Endothelial cell (in vitro differentiated cells): ENCODE measurements at regions not wholly inside any gene's neighbourhood (a gene's known extent, or its start where the extent isn't known, plus 50 kb on each side); places are given as distances from the start of the nearest gene placed in this dataset.

Source experiments
- DNase-seq: peaks from one replicate; pipeline ENCODE4 v3.0.0; 2021; ENCODE audit warnings: low spot score
- H3K27ac Mint-ChIP-seq: one replicate; pipeline ENCODE4 v1.8.0; 2021; ENCODE audit warnings: mixed read lengths, inconsistent platforms; ENCODE audit not compliant: unreplicated experiment
- H3K27me3 Mint-ChIP-seq: one replicate; pipeline ENCODE4 v1.8.0; 2021; ENCODE audit warnings: mild to moderate bottlenecking, moderate library complexity, mixed read lengths, inconsistent platforms; ENCODE audit not compliant: unreplicated experiment
- H3K36me3 Mint-ChIP-seq: one replicate; pipeline ENCODE4 v1.8.0; 2021; ENCODE audit warnings: mild to moderate bottlenecking, low read depth, mixed read lengths, inconsistent platforms; ENCODE audit not compliant: unreplicated experiment
- H3K4me1 Mint-ChIP-seq: one replicate; pipeline ENCODE4 v1.8.0; 2021; ENCODE audit warnings: mild to moderate bottlenecking, mixed read lengths, inconsistent platforms; ENCODE audit not compliant: unreplicated experiment
- H3K4me3 Mint-ChIP-seq: one replicate; pipeline ENCODE4 v1.8.0; 2021; ENCODE audit warnings: mild to moderate bottlenecking, mixed read lengths, inconsistent platforms; ENCODE audit not compliant: unreplicated experiment
- H3K9me3 Mint-ChIP-seq: one replicate; pipeline ENCODE4 v1.8.0; 2021; ENCODE audit warnings: mixed read lengths, inconsistent platforms; ENCODE audit not compliant: unreplicated experiment
- TF ChIP-seq, protein P1 (sequence below): fragments of 200-600 bp; sonication (generic); IDR thresholded peaks from one replicate; pipeline ENCODE4 v1.5.0; 2021; ENCODE audit warnings: antibody characterized with exemption; ENCODE audit not compliant: unreplicated experiment

DNA sequence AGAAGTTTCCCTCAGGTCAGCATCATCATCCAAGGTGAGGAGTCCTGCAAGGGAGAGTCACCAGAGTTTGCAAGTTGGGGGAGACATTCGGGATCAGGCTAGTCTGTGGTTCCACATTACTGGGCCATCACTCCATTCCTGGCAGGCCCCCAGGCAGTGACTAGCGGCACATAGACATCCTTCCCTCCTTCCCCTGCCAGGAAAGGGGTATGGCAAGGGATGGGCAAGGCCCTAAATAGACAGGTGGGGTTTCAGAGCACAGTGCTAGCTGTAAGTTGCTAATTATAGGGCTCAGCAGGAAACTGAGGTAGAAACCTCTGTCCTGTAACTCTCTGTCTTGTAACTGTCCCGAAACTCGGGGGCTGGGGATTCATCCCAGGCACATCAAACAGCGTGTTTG lies 215.2 kb upstream of the ROPN1 start:
- peaks cover 18% of the 10 kb centered on the region for H3K4me1 Mint-ChIP-seq

DNA sequence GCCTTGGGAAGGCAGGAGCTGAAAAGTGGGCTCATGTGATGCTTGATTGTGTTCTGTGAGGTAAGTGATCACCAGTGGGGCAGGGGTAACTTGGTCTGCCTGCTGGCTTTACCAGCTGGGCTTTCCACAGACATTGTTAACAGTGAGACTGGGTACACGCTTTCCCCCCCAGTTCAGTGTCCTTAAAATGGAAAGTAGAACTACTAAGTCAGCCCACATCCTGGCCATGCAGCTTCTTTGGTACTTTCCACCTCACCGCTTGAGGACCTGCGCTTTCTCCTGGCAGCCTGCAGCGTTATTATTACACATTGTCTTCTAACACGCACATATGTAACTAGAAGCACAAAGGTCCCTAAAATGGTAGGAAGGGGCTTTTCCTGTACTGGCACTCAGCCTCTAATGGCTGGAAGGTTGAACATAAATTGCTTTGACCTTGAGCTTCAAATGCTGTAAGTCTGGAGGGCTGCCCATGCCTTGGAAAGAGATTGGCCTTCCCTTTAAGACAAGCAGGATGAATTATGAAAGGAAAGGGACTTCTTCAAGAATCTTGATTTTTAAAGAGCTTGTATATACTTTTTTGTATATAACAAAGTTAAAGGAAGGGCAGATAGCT lies 216.1 kb upstream of the ROPN1 start:
- TF ChIP-seq, protein P1, sequence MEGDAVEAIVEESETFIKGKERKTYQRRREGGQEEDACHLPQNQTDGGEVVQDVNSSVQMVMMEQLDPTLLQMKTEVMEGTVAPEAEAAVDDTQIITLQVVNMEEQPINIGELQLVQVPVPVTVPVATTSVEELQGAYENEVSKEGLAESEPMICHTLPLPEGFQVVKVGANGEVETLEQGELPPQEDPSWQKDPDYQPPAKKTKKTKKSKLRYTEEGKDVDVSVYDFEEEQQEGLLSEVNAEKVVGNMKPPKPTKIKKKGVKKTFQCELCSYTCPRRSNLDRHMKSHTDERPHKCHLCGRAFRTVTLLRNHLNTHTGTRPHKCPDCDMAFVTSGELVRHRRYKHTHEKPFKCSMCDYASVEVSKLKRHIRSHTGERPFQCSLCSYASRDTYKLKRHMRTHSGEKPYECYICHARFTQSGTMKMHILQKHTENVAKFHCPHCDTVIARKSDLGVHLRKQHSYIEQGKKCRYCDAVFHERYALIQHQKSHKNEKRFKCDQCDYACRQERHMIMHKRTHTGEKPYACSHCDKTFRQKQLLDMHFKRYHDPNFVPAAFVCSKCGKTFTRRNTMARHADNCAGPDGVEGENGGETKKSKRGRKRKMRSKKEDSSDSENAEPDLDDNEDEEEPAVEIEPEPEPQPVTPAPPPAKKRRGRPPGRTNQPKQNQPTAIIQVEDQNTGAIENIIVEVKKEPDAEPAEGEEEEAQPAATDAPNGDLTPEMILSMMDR, result no peak

More for the DNA sequence above, 215.2 kb upstream of the ROPN1 start:
- TF ChIP-seq, protein P1, result no peak
- DNase-seq, result no peak
- Mint-ChIP-seq H3K36me3 (no peaks in the 10 kb centered on the region), H3K9me3 (no peaks in the 10 kb centered on the region), H3K27ac (no peak overlapping the region), H3K27me3 (no peaks in the 10 kb centered on the region), H3K4me3 (no peak overlapping the region)

DNA sequence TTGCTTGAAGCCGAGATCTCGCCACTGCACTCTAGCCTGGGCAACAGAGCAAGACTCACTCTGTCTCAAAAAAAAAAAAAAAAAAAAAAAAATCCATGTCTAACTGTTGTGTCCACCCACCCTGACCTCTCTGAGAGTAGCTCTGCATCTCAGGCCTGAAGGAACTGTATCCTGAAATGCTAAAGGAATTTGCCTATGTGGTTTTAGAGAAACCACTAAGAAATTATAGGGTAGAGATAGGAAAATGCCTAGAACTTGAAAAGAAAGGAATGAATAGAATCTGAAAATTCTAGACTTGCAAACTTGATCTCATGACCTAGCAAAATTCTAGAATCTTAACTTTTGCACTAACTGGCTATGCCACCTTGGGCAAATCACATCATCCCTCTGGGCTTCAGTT lies 217.5 kb upstream of the ROPN1 start:
- H3K4me3 Mint-ChIP-seq, result no peak overlapping the region
- H3K36me3 Mint-ChIP-seq, result no peaks in the 10 kb centered on the region
- no peak overlapping the region for H3K27ac Mint-ChIP-seq
- TF ChIP-seq, protein P1, result no peak
- H3K27me3 Mint-ChIP-seq, result no peaks in the 10 kb centered on the region
- H3K4me1 Mint-ChIP-seq, result peaks cover 8% of the 10 kb centered on the region
- no peaks in the 10 kb centered on the region for H3K9me3 Mint-ChIP-seq
- DNase-seq, result no peak

More for the DNA sequence above, 216.1 kb upstream of the ROPN1 start:
- Mint-ChIP-seq H3K9me3 (no peaks in the 10 kb centered on the region), H3K27me3 (no peaks in the 10 kb centered on the region), H3K4me1 (peaks cover 12% of the 10 kb centered on the region), H3K36me3 (no peaks in the 10 kb centered on the region), H3K4me3 (no peak overlapping the region), H3K27ac (no peak overlapping the region)
- DNase-seq, result no peak

DNA sequence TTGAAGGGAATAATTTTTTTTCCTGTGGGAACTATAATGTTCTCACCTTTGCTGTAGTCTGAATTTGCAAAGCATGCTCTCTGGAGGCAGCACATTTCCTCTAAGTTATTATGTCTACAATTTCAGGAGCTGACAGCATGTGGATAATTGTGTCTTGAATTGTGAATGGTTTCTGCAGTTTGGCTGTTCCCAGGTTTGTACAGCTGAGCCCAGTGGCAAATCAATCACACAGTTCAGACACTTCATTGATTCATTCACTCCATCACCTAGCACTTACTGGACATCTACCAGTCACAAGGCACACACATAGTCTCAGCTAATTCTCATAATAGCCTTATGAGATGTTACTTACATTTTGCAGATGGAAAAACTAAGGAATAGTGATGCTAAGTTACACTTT lies 219.0 kb upstream of the ROPN1 start:
- DNase-seq, result no peak
- TF ChIP-seq, protein P1, result no peak
- peaks cover 8% of the 10 kb centered on the region for H3K4me1 Mint-ChIP-seq
- H3K27me3 Mint-ChIP-seq, result no peaks in the 10 kb centered on the region
- no peaks in the 10 kb centered on the region for H3K9me3 Mint-ChIP-seq
- no peak overlapping the region for H3K27ac Mint-ChIP-seq
- no peak overlapping the region for H3K4me3 Mint-ChIP-seq
- H3K36me3 Mint-ChIP-seq, result no peaks in the 10 kb centered on the region

DNA sequence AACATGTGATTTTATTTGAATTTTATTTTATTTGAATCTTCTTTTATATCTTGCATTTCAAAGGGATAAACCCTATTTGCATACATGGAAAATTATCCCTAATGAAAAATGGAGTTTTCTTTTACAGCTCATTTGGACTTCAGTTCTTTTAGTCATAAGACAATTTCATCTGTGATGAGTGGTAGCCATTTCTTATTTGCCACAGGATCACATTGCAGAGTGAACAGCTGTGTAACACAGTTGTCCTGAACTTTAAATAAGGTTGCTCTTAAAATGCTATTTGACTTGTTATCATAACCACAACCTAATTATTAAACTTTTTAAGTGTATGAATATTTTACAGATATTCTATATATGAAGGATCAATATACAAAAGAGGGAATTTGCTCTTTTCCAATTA lies 221.7 kb upstream of the ROPN1 start:
- Mint-ChIP-seq H3K27me3 (no peaks in the 10 kb centered on the region), H3K27ac (no peak overlapping the region), H3K4me3 (no peak overlapping the region), H3K36me3 (no peaks in the 10 kb centered on the region), H3K9me3 (no peaks in the 10 kb centered on the region), H3K4me1 (peaks cover under 1% of the 10 kb centered on the region)
- TF ChIP-seq, protein P1, result no peak
- no peak for DNase-seq
